ENCODE measurements at regions not wholly inside any gene's neighbourhood (a gene's known extent, or its start where the extent isn't known, plus 50 kb on each side); places are given as distances from the start of the nearest gene placed in this dataset.

- TF ChIP-seq CTCF (IDR thresholded peaks at IDR 0.05) = no peak
- peaks cover 18% of the 10 kb centered on the region for H3K4me1 Mint-ChIP-seq (ENCODE audit: unreplicated experiment)
- no peak overlapping the region for H3K4me3 Mint-ChIP-seq (ENCODE audit: unreplicated experiment)
- H3K27ac Mint-ChIP-seq (ENCODE audit: unreplicated experiment) = peak overlapping the region; percentile 62
- DNase-seq (ENCODE audit: extremely low spot score, unreplicated experiment) = no peak
- no peaks in the 10 kb centered on the region for H3K9me3 Mint-ChIP-seq (ENCODE audit: unreplicated experiment)
- no peaks in the 10 kb centered on the region for H3K27me3 Mint-ChIP-seq (ENCODE audit: unreplicated experiment)
- no peaks in the 10 kb centered on the region for H3K36me3 Mint-ChIP-seq (ENCODE audit: unreplicated experiment)
Measured at GRCh38 chr4:33262824-33263223, 2542.7 kb downstream of the PCDH7 start.

GRCh38 chr4:33268776-33269175, 2548.6 kb downstream of the PCDH7 start:
- Mint-ChIP-seq H3K4me3 (ENCODE audit: unreplicated experiment) (no peak overlapping the region), H3K9me3 (ENCODE audit: unreplicated experiment) (no peaks in the 10 kb centered on the region), H3K4me1 (ENCODE audit: unreplicated experiment) (peaks cover 2% of the 10 kb centered on the region), H3K27me3 (ENCODE audit: unreplicated experiment) (no peaks in the 10 kb centered on the region), H3K36me3 (ENCODE audit: unreplicated experiment) (no peaks in the 10 kb centered on the region), H3K27ac (ENCODE audit: unreplicated experiment) (no peak overlapping the region)
- DNase-seq (ENCODE audit: extremely low spot score, unreplicated experiment) = no peak
- no peak for TF ChIP-seq CTCF (IDR thresholded peaks at IDR 0.05)

DNA sequence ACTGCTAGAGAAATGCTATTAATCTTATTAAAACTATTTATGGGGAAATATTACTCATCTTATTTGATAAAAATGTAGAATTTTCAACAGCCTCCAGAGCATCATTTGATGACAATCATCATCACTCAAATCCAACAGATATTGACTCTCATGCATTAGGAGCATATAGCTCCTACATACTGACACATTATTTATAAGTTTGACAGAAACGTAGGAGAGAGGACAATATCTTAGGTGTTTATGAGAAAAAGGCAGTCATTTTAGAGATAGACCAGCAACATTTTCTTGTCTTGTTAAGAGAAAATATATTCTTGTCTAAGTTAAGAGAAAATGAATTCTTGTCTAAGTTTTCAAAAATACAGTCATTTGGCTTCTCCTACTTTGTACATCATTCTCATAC, 2550.2 kb downstream of the PCDH7 start:
- Mint-ChIP-seq H3K27me3 (ENCODE audit: unreplicated experiment) (no peaks in the 10 kb centered on the region), H3K4me1 (ENCODE audit: unreplicated experiment) (no peaks in the 10 kb centered on the region), H3K36me3 (ENCODE audit: unreplicated experiment) (no peaks in the 10 kb centered on the region), H3K4me3 (ENCODE audit: unreplicated experiment) (no peak overlapping the region), H3K27ac (ENCODE audit: unreplicated experiment) (no peak overlapping the region), H3K9me3 (ENCODE audit: unreplicated experiment) (no peaks in the 10 kb centered on the region)
- no peak for DNase-seq (ENCODE audit: extremely low spot score, unreplicated experiment)
- TF ChIP-seq CTCF (IDR thresholded peaks at IDR 0.05) = no peak

DNA sequence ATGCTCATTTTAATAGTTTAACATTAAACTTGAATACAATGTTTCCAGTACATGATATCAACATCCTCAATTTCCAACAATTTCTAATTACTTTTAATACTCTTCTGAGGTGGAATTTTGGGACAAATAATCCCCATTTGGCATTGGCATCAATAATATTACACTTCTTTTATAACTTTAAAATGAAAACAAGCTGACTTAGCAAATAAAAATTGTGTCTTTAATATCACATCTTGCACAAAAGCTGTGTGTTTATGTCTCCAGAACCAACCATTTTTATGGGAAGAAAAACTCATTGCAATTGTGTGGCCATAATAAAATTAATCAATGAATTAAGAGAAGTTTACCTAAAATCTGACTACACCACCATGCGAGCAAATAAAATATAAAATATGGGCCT, 2552.6 kb downstream of the PCDH7 start:
- DNase-seq (ENCODE audit: extremely low spot score, unreplicated experiment) = no peak
- no peak overlapping the region for H3K4me3 Mint-ChIP-seq (ENCODE audit: unreplicated experiment)
- no peak for TF ChIP-seq CTCF (IDR thresholded peaks at IDR 0.05)
- no peaks in the 10 kb centered on the region for H3K27me3 Mint-ChIP-seq (ENCODE audit: unreplicated experiment)
- H3K27ac Mint-ChIP-seq (ENCODE audit: unreplicated experiment) = no peak overlapping the region
- no peaks in the 10 kb centered on the region for H3K36me3 Mint-ChIP-seq (ENCODE audit: unreplicated experiment)
- H3K4me1 Mint-ChIP-seq (ENCODE audit: unreplicated experiment) = no peaks in the 10 kb centered on the region
- H3K9me3 Mint-ChIP-seq (ENCODE audit: unreplicated experiment) = no peaks in the 10 kb centered on the region

GRCh38 chr4:33283818-33284217, 2563.6 kb downstream of the PCDH7 start:
- H3K9me3 Mint-ChIP-seq (ENCODE audit: unreplicated experiment) = no peaks in the 10 kb centered on the region

More at GRCh38 chr4:33283818-33284217, 2563.6 kb downstream of the PCDH7 start:
- no peak for TF ChIP-seq CTCF (IDR thresholded peaks at IDR 0.05)
- no peak for DNase-seq (ENCODE audit: extremely low spot score, unreplicated experiment)
- no peaks in the 10 kb centered on the region for H3K36me3 Mint-ChIP-seq (ENCODE audit: unreplicated experiment)
- no peaks in the 10 kb centered on the region for H3K27me3 Mint-ChIP-seq (ENCODE audit: unreplicated experiment)
- H3K4me3 Mint-ChIP-seq (ENCODE audit: unreplicated experiment) = no peak overlapping the region
- no peak overlapping the region for H3K27ac Mint-ChIP-seq (ENCODE audit: unreplicated experiment)
- H3K4me1 Mint-ChIP-seq (ENCODE audit: unreplicated experiment) = no peaks in the 10 kb centered on the region
